NCI-H2081 treated with DMSO at 0.1 percent for 48 hours (cell line): ENCODE measurements at regions not wholly inside any gene's neighbourhood (a gene's known extent, or its start where the extent isn't known, plus 50 kb on each side); places are given as distances from the start of the nearest gene placed in this dataset.

ENCODE experiments used
- DNase-seq: peaks from one replicate; lab custom pipeline; 2025; lab: John Stamatoyannopoulos, UW

GRCh38 chr16:64654178-64654577 is 467.7 kb downstream of the CDH11 start:
- DNase-seq: no peak

- DNase-seq: no peak
Observed at GRCh38 chr16:64648282-64648681, 473.6 kb downstream of the CDH11 start.

- DNase-seq: no peak
Observed at GRCh38 chr16:64641343-64641742, 480.5 kb downstream of the CDH11 start.

- DNase-seq: no peak
Observed at GRCh38 chr16:64638766-64639165, 483.1 kb downstream of the CDH11 start.

- DNase-seq: no peak
Observed at GRCh38 chr16:64629622-64630021, 492.2 kb downstream of the CDH11 start.

GRCh38 chr16:64627781-64628180 is 494.1 kb downstream of the CDH11 start:
- no peak for DNase-seq

GRCh38 chr16:64627288-64627687 is 494.6 kb downstream of the CDH11 start:
- DNase-seq: no peak

- no peak for DNase-seq
Observed at GRCh38 chr16:64626776-64627175, 495.1 kb downstream of the CDH11 start.

GRCh38 chr16:64621616-64622015 is 500.2 kb downstream of the CDH11 start:
- no peak for DNase-seq

- DNase-seq: no peak
Observed at GRCh38 chr16:64617836-64618476, 503.9 kb downstream of the CDH11 start.

GRCh38 chr16:64615630-64616280 is 506.1 kb downstream of the CDH11 start:
- DNase-seq: peak; percentile 58

GRCh38 chr16:64596196-64596595 is 525.7 kb downstream of the CDH11 start:
- no peak for DNase-seq

GRCh38 chr16:64590513-64590912 is 531.4 kb downstream of the CDH11 start:
- no peak for DNase-seq

- DNase-seq: no peak
Observed at GRCh38 chr16:64589836-64590235, 532.0 kb downstream of the CDH11 start.

GRCh38 chr16:64586781-64587180 is 535.1 kb downstream of the CDH11 start:
- no peak for DNase-seq

- no peak for DNase-seq
Observed at GRCh38 chr16:64585367-64585766, 536.5 kb downstream of the CDH11 start.

GRCh38 chr16:64580558-64580957 is 541.3 kb downstream of the CDH11 start:
- no peak for DNase-seq

GRCh38 chr16:64579712-64580111 is 542.2 kb downstream of the CDH11 start:
- no peak for DNase-seq

GRCh38 chr16:64545768-64546167 is 576.1 kb downstream of the CDH11 start:
- DNase-seq: no peak

GRCh38 chr16:64544859-64545258 is 577.0 kb downstream of the CDH11 start:
- no peak for DNase-seq

- no peak for DNase-seq
Observed at GRCh38 chr16:64543441-64543840, 578.4 kb downstream of the CDH11 start.

GRCh38 chr16:64543031-64543430 is 578.8 kb downstream of the CDH11 start:
- DNase-seq: no peak

GRCh38 chr16:64542152-64542551 is 579.7 kb downstream of the CDH11 start:
- DNase-seq: no peak

GRCh38 chr16:64541621-64542020 is 580.2 kb downstream of the CDH11 start:
- no peak for DNase-seq
